Lower leg skin (tissue), 3 donors: ENCODE measurements at regions not wholly inside any gene's neighbourhood (a gene's known extent, or its start where the extent isn't known, plus 50 kb on each side); places are given as distances from the start of the nearest gene placed in this dataset.

Source experiments
- CTCF ChIP-seq, 3 donors: fragments of 450-650 bp; IDR thresholded peaks; one replicate each; pipeline ENCODE4 v1.5.1; 2016; ENCODE audit warnings: antibody characterized with exemption in 3 of 3, mild to moderate bottlenecking in 3 of 3, moderate library complexity in 2 of 3
- POLR2A ChIP-seq, 2 donors: fragments of 450-650 bp; IDR thresholded peaks; one replicate each; pipeline ENCODE4 v1.6.1; 2016 to 2017; ENCODE audit warnings: antibody characterized with exemption in 2 of 2, mild to moderate bottlenecking in 1 of 2, moderate library complexity in 1 of 2

- TF ChIP-seq POLR2A (IDR thresholded peaks at IDR 0.05) (no peak), CTCF (IDR thresholded peaks at IDR 0.05) (no peak)
These were observed 321.0 kb upstream of the LRRC7 start for GRCh38 chr1:69246710-69247109.
